Astrocyte of the cerebellum (primary cell): ENCODE measurements at regions not wholly inside any gene's neighbourhood (a gene's known extent, or its start where the extent isn't known, plus 50 kb on each side); places are given as distances from the start of the nearest gene placed in this dataset.

ENCODE experiments used
- DNase-seq: peaks from one replicate; pipeline ENCODE4 v3.0.0-alpha.2; 2011; ENCODE audit warnings: low read depth
- H3K4me3 ChIP-seq: 2 replicates; pipeline ENCODE4 v1.5.1; 2011; ENCODE audit warnings: mild to moderate bottlenecking, low read depth, low read length, moderate library complexity
- CTCF ChIP-seq: IDR thresholded peaks from 2 replicates; pipeline ENCODE4 v1.5.1; 2012; ENCODE audit warnings: low read length, low read depth, moderate library complexity, mild to moderate bottlenecking; ENCODE audit errors: missing control alignments
- in situ Hi-C: cut with HindIII; loops from 2 replicates; pipeline ENCODE4 v1.10.0; 2017; ENCODE audit warnings: low sequenced_read_pairs

- no peak for DNase-seq
- no peak overlapping the region for H3K4me3 ChIP-seq
- no peak for TF ChIP-seq CTCF
- in situ Hi-C loops = no loop called here
These were observed 105.9 kb upstream of the LSM8 start for GRCh38 chr7:118078015-118078414.

- no peak overlapping the region for H3K4me3 ChIP-seq
- in situ Hi-C loops = no loop called here
- no peak for DNase-seq
- TF ChIP-seq CTCF = no peak
These were observed 104.6 kb upstream of the LSM8 start for GRCh38 chr7:118079369-118079768.

GRCh38 chr7:118080947-118081346 lies 103.0 kb upstream of the LSM8 start:
- in situ Hi-C loops = no loop called here
- H3K4me3 ChIP-seq = no peak overlapping the region
- DNase-seq = peak; percentile 36
- no peak for TF ChIP-seq CTCF

GRCh38 chr7:118082506-118082905 lies 101.5 kb upstream of the LSM8 start:
- in situ Hi-C loops = no loop called here
- H3K4me3 ChIP-seq = no peak overlapping the region
- TF ChIP-seq CTCF = no peak
- DNase-seq = peak; percentile 8

GRCh38 chr7:118085000-118085399 lies 99.0 kb upstream of the LSM8 start:
- no peak overlapping the region for H3K4me3 ChIP-seq
- in situ Hi-C loops = no loop called here
- no peak for DNase-seq
- no peak for TF ChIP-seq CTCF

GRCh38 chr7:118087126-118087525 lies 96.8 kb upstream of the LSM8 start:
- in situ Hi-C loops = no loop called here
- TF ChIP-seq CTCF = no peak
- DNase-seq = no peak
- H3K4me3 ChIP-seq = no peak overlapping the region

- no peak for DNase-seq
These were observed 89.9 kb upstream of the LSM8 start for GRCh38 chr7:118094044-118094443.

More at GRCh38 chr7:118094044-118094443, 89.9 kb upstream of the LSM8 start:
- TF ChIP-seq CTCF = no peak
- no peak overlapping the region for H3K4me3 ChIP-seq
- in situ Hi-C loops = no loop called here
